ENCODE measurements at regions not wholly inside any gene's neighbourhood (a gene's known extent, or its start where the extent isn't known, plus 50 kb on each side); places are given as distances from the start of the nearest gene placed in this dataset.

- no peak overlapping the region for H2AFZ ChIP-seq (ENCODE audit: insufficient read depth, low read depth, low read length, poor library complexity, severe bottlenecking)
- no peaks in the 10 kb centered on the region for H3K9me3 Mint-ChIP-seq (ENCODE audit: insufficient read depth)
- H3K4me1 ChIP-seq (ENCODE audit: control insufficient read depth in 2 of 2, insufficient read depth in 2 of 2, low read length in 2 of 2): no peaks in the 10 kb centered on the region
- 91% methylated on average over 8 of the region's 8 CpGs for WGBS (ENCODE audit: insufficient coverage)
- no peak overlapping the region for H3K27ac ChIP-seq (ENCODE audit: low read length in 2 of 2)
- ChIA-PET POLR2A (no interaction called here), CTCF (no interaction called here)
- intact Hi-C loops (cut with micrococcal nuclease): no loop called here
- no peaks in the 10 kb centered on the region for H4K20me1 ChIP-seq (ENCODE audit: control insufficient read depth, insufficient read depth, low read length, poor library complexity, severe bottlenecking)
- H3K4me2 ChIP-seq (replicated peaks; ENCODE audit: low read depth, low read length, poor library complexity, severe bottlenecking): no peak overlapping the region
- H3K79me2 ChIP-seq (ENCODE audit: control insufficient read depth, insufficient read depth, low read length): no peaks in the 10 kb centered on the region
- H3K4me1 Mint-ChIP-seq: no peaks in the 10 kb centered on the region
- TF ChIP-seq EZH2 (IDR thresholded peaks at IDR 0.05; ENCODE audit: borderline replicate concordance, insufficient read depth, low read depth, low read length, poor library complexity, severe bottlenecking) (no peak), CTCF (IDR thresholded peaks at IDR 0.05) (no peak)
- H3K27me3 ChIP-seq (replicated peaks in 1 of 4; ENCODE audit: control extremely low read depth in 1 of 4, control insufficient read depth in 3 of 4, insufficient read depth in 4 of 4, low read length in 3 of 4): no peaks in the 10 kb centered on the region
- no peak overlapping the region for H3K4me3 Mint-ChIP-seq
- H3K27ac Mint-ChIP-seq: no peak overlapping the region
- H3K27me3 Mint-ChIP-seq: peaks cover 8% of the 10 kb centered on the region
- DNase-seq (no peak), ATAC-seq (ENCODE audit: low read depth) (no peak)
- H3K4me3 ChIP-seq (ENCODE audit: control extremely low read depth in 1 of 5, extremely low read depth in 1 of 5, insufficient read depth in 1 of 5, low read depth in 2 of 5, low read length in 4 of 5): no peak overlapping the region
- no peaks in the 10 kb centered on the region for H3K9me3 ChIP-seq (ENCODE audit: control extremely low read depth in 1 of 3, control insufficient read depth in 2 of 3, insufficient read depth in 1 of 3, low read length in 2 of 3)
- no peak overlapping the region for H3K9ac ChIP-seq (ENCODE audit: low read length)
- H3K36me3 ChIP-seq (replicated peaks in 1 of 2; ENCODE audit: control extremely low read depth in 1 of 2, control insufficient read depth in 1 of 2, extremely low read depth in 1 of 2, insufficient read depth in 2 of 2, low read length in 1 of 2): no peaks in the 10 kb centered on the region
These were observed 239.0 kb upstream of the ANKRD30A start for GRCh38 chr10:36886303-36886891.

GRCh38 chr10:36885746-36886145, 239.7 kb upstream of the ANKRD30A start:
- Histone ChIP-seq H4K20me1 (ENCODE audit: control insufficient read depth, insufficient read depth, low read length, poor library complexity, severe bottlenecking) (no peaks in the 10 kb centered on the region), H3K27ac (ENCODE audit: low read length in 2 of 2) (no peak overlapping the region), H2AFZ (ENCODE audit: insufficient read depth, low read depth, low read length, poor library complexity, severe bottlenecking) (no peak overlapping the region), H3K27me3 (replicated peaks in 1 of 4; ENCODE audit: control extremely low read depth in 1 of 4, control insufficient read depth in 3 of 4, insufficient read depth in 4 of 4, low read length in 3 of 4) (no peaks in the 10 kb centered on the region), H3K36me3 (replicated peaks in 1 of 2; ENCODE audit: control extremely low read depth in 1 of 2, control insufficient read depth in 1 of 2, extremely low read depth in 1 of 2, insufficient read depth in 2 of 2, low read length in 1 of 2) (no peaks in the 10 kb centered on the region), H3K9ac (ENCODE audit: low read length) (no peak overlapping the region), H3K79me2 (ENCODE audit: control insufficient read depth, insufficient read depth, low read length) (no peaks in the 10 kb centered on the region), H3K4me2 (replicated peaks; ENCODE audit: low read depth, low read length, poor library complexity, severe bottlenecking) (no peak overlapping the region), H3K4me1 (ENCODE audit: control insufficient read depth in 2 of 2, insufficient read depth in 2 of 2, low read length in 2 of 2) (no peaks in the 10 kb centered on the region), H3K4me3 (ENCODE audit: control extremely low read depth in 1 of 5, extremely low read depth in 1 of 5, insufficient read depth in 1 of 5, low read depth in 2 of 5, low read length in 4 of 5) (no peak overlapping the region), H3K9me3 (ENCODE audit: control extremely low read depth in 1 of 3, control insufficient read depth in 2 of 3, insufficient read depth in 1 of 3, low read length in 2 of 3) (no peaks in the 10 kb centered on the region)
- no peak overlapping the region for H3K27ac Mint-ChIP-seq
- TF ChIP-seq CTCF (IDR thresholded peaks at IDR 0.05) (no peak), EZH2 (IDR thresholded peaks at IDR 0.05; ENCODE audit: borderline replicate concordance, insufficient read depth, low read depth, low read length, poor library complexity, severe bottlenecking) (no peak)
- POLR2A ChIA-PET: no interaction called here
- ATAC-seq (ENCODE audit: low read depth): no peak
- DNase-seq: no peak
- intact Hi-C loops (cut with micrococcal nuclease): no loop called here
- CTCF ChIA-PET: no interaction called here
- no peak overlapping the region for H3K4me3 Mint-ChIP-seq
- H3K4me1 Mint-ChIP-seq: no peaks in the 10 kb centered on the region
- H3K27me3 Mint-ChIP-seq: peaks cover 8% of the 10 kb centered on the region
- WGBS (ENCODE audit: insufficient coverage): 90% methylated on average over 5 of the region's 5 CpGs
- H3K9me3 Mint-ChIP-seq (ENCODE audit: insufficient read depth): no peaks in the 10 kb centered on the region

Measured in B cell (primary cell).